ENCODE measurements at regions not wholly inside any gene's neighbourhood (a gene's known extent, or its start where the extent isn't known, plus 50 kb on each side); places are given as distances from the start of the nearest gene placed in this dataset.

DNA sequence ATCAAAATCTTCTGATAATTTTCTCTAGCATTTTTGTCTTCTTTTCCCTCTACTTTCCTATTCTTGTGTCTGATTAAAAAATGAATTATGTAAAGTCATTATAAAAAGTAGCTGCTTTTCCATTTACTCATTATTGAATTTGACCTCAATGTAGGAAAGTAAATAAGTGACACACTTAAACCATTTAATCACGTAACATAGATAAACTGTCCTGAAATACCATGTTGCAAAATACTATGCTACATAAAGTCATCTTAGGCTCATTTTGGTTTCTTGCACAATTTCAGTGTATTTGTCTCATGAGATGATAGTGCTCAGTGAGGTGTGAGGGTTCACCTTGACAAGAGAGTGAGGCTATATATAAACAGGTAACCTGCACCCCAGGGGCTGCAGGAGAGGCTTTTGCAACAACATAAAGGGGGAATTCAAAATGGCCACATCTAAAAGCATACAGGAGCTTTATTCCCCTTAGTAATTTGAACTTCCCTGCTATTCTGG is 502.7 kb downstream of the RNF144A start:
- ChIA-PET POLR2A (no interaction called here), CTCF (interaction anchor here (1.2 to 1.5 kb wide), 2 partner anchors 216 to 300 kb away, joined by 3 read pairs; no protein-coding TSS in a partner anchor)
- H3K4me3 ChIP-seq (ENCODE audit: low read depth, low read length) = no peak overlapping the region
- TF ChIP-seq, protein P1, sequence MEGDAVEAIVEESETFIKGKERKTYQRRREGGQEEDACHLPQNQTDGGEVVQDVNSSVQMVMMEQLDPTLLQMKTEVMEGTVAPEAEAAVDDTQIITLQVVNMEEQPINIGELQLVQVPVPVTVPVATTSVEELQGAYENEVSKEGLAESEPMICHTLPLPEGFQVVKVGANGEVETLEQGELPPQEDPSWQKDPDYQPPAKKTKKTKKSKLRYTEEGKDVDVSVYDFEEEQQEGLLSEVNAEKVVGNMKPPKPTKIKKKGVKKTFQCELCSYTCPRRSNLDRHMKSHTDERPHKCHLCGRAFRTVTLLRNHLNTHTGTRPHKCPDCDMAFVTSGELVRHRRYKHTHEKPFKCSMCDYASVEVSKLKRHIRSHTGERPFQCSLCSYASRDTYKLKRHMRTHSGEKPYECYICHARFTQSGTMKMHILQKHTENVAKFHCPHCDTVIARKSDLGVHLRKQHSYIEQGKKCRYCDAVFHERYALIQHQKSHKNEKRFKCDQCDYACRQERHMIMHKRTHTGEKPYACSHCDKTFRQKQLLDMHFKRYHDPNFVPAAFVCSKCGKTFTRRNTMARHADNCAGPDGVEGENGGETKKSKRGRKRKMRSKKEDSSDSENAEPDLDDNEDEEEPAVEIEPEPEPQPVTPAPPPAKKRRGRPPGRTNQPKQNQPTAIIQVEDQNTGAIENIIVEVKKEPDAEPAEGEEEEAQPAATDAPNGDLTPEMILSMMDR (IDR thresholded peaks at IDR 0.05; ENCODE audit: insufficient read depth, low read length, missing control alignments) = no peak
- no peak for DNase-seq (ENCODE audit: low read depth, low spot score)

DNA sequence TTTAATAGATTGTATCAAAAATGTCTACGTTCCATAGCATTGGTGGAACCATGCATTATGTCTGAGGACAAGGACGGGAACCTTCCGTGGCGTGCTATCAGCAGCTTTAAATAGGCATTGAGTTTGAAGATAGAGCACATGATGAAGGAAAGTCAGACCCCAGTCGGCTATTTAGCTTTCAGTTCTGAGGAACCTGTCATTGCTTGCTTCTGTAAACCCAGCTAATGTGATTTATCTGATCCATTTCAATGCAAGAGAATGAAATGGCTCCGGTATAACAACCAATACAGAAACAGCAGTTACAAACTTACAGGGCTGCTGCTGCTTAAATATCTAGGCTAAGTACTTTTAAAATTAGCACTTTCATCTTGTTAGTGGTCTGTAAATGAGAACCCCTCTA is 503.3 kb downstream of the RNF144A start:
- no peak overlapping the region for H3K4me3 ChIP-seq (ENCODE audit: low read depth, low read length)
- POLR2A ChIA-PET = no interaction called here
- CTCF ChIA-PET = no interaction called here
- no peak for DNase-seq (ENCODE audit: low read depth, low spot score)
- TF ChIP-seq, protein P1 (IDR thresholded peaks at IDR 0.05; ENCODE audit: insufficient read depth, low read length, missing control alignments) = no peak

DNA sequence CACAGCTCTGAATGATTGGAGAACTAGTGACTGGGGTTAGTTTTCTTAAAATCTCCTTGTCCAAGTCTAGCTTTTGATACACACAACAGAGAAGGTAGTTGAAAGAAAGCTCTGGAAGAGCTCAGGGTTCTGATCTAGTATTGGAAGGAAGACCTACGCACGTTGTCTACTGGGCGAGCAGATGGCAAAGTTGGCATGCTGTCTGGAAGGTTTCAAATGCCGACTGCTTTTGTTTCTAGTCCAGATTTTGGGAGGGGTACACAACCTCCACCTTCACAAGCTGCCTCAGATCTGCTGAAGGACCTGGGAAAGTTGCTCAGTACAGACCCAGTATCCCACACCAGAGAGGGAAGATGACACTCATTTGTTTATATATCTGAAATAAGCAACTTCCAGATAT is 507.3 kb downstream of the RNF144A start:
- no peak overlapping the region for H3K4me3 ChIP-seq (ENCODE audit: low read depth, low read length)
- ChIA-PET CTCF (interaction anchor here (1.0 kb wide), 1 partner anchor 307 kb away, joined by 3 read pairs; no protein-coding TSS in a partner anchor), POLR2A (no interaction called here)
- DNase-seq (ENCODE audit: low read depth, low spot score) = no peak
- TF ChIP-seq, protein P1 (IDR thresholded peaks at IDR 0.05; ENCODE audit: insufficient read depth, low read length, missing control alignments) = no peak

DNA sequence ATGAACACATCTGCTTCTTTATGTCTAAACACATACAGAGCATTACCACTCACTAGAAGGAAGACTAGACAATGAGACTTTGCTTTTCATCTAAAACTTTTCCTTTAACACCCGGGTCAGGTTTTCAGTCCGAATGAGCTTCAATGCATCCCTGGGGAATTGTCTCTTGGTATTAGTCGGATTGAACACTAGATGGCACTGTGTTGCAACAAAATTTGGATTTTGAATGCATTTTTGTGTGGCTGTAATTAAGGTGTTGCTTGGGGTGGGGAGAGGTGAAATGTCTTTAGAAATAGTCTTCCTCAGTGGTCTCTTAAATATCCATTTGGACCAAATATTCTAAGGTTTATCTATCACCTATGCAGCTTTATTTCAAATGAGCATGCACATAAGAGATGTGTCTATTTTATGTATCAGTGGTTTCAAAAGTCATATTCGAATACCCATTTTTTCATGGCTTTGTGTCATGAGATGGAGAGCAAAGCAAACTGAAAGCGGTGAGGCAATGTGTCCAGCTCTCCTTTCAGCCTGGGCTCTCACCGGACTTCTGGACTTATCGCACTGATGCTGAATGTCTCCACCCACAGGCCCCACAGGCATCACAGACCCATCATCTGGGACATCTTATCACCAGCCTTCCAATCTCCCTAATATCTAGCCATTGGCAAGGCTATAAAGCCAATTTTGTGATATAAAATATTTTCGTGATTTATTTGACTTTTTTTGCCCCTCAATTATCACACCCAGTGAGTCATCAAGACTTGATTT is 510.3 kb downstream of the RNF144A start:
- no peak for DNase-seq (ENCODE audit: low read depth, low spot score)
- no peak overlapping the region for H3K4me3 ChIP-seq (ENCODE audit: low read depth, low read length)
- ChIA-PET CTCF (interaction anchor here (0.6 to 3.1 kb wide), 60 partner anchors 10 to 1343 kb away, joined by 3 to 18 read pairs (median 3); no protein-coding TSS in a partner anchor), POLR2A (interaction anchor here (1.1 to 1.6 kb wide), 2 partner anchors 1255 to 1257 kb away, joined by 7 to 8 read pairs; partner anchors contain the start of gene ID2)
- TF ChIP-seq, protein P1 (IDR thresholded peaks at IDR 0.05; ENCODE audit: insufficient read depth, low read length, missing control alignments) = peak; percentile 46

DNA sequence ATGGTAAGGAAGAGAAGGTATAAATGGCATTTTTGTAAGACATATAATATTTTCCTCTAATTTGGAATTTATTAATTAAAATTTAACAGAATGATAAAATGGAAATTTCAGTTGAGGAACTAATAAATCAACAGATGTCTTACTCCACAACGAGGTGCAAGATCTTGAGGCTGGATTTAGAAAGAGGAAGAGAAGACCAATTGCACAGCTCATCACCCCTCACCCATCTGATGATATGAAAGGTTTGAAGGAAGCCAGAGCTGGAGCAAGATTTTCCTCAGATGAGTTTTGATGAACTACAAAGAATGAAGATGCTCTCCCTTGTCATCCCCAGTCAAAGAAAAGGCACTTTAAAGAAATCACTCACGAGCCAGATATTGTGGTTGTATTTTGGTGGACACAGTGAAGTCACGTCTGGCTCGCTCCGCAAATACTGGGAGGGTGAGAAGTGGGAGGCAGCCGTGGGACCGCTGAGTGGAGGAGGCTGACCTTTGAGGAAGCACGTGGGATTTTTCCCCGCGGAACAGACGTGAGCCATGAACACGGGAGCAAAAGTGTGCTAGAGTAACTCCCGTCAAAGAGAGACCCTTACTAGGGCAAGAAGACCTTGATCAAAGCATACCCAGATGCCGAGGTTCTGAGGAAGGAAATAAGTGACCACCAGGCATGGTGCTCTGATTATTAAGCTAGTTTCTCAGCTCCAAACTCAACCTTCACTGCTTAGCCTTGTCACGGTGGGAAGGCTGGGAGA is 511.4 kb downstream of the RNF144A start:
- H3K4me3 ChIP-seq (ENCODE audit: low read depth, low read length) = no peak overlapping the region
- TF ChIP-seq, protein P1 (IDR thresholded peaks at IDR 0.05; ENCODE audit: insufficient read depth, low read length, missing control alignments) = no peak
- DNase-seq (ENCODE audit: low read depth, low spot score) = no peak
- ChIA-PET CTCF (interaction anchor here (0.8 to 3.1 kb wide), 29 partner anchors 11 to 1335 kb away, joined by 3 to 18 read pairs (median 4); no protein-coding TSS in a partner anchor), POLR2A (interaction anchor here (1.1 to 1.6 kb wide), 2 partner anchors 1253 to 1256 kb away, joined by 7 to 8 read pairs; partner anchors contain the start of gene ID2)
